GM12874 (cell line): ENCODE measurements at regions not wholly inside any gene's neighbourhood (a gene's known extent, or its start where the extent isn't known, plus 50 kb on each side); places are given as distances from the start of the nearest gene placed in this dataset.

Source experiments
- TF ChIP-seq, protein P1 (sequence below): IDR thresholded peaks from 2 replicates; pipeline ENCODE4 v1.5.1; 2011; ENCODE audit warnings: low read depth, mild to moderate bottlenecking, control low read depth, low read length, moderate library complexity; ENCODE audit not compliant: insufficient read depth

DNA sequence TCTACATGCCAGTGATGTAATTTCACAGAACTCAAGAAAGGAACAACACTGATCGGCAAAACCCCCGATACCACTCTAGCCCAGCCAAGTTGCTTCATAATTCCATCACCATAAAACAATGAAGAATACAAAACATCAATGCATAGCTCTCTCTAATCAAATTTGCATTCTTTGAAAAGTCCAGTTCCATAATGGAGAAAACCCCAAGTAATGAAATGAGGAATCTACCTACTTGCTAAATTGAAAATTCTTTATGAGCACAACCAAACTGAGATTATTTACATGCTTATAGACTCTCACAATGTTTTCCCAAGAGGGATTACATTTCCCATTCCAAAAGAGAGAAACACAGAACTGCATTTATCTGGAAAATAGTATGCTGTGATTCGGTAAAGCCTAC, 186.5 kb downstream of the NR4A2 start:
- TF ChIP-seq, protein P1, sequence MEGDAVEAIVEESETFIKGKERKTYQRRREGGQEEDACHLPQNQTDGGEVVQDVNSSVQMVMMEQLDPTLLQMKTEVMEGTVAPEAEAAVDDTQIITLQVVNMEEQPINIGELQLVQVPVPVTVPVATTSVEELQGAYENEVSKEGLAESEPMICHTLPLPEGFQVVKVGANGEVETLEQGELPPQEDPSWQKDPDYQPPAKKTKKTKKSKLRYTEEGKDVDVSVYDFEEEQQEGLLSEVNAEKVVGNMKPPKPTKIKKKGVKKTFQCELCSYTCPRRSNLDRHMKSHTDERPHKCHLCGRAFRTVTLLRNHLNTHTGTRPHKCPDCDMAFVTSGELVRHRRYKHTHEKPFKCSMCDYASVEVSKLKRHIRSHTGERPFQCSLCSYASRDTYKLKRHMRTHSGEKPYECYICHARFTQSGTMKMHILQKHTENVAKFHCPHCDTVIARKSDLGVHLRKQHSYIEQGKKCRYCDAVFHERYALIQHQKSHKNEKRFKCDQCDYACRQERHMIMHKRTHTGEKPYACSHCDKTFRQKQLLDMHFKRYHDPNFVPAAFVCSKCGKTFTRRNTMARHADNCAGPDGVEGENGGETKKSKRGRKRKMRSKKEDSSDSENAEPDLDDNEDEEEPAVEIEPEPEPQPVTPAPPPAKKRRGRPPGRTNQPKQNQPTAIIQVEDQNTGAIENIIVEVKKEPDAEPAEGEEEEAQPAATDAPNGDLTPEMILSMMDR = no peak

DNA sequence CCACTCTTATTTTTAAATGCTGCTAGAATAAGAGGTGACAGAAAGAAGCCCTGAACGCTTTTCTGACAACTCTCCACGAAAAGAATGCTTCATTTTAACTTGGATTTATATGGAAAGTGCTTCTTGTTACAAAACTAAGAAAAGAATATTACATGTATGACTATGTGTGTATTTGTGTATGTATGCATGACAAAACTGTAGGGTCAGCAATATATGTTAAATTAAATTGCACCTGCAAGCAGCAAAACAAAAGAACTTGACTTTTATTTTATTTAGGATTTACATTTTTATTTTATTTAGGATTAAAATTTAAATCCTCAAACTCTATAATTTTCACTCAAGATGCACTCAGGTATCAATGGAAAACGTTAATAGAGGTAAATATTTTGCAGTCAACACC, 187.1 kb downstream of the NR4A2 start:
- TF ChIP-seq, protein P1 = no peak

DNA sequence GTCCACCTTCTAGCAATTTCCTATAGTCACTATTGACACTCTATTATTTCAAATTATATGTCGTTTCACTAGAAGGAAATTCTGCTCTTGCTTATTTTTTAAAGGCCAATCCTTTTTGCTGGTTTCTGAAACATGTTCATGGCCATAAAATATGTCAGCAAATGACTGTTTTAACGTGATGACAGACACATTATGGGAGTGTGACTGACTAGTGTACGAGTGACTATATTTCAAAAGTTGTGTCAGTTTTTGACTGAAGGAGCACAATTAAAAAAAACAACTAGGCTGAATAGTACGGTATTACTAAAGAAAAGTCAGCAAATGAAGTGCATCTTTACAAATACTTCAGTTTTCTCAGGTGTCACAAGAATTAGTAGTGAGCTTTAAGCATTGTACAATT, 196.0 kb downstream of the NR4A2 start:
- TF ChIP-seq, protein P1 = no peak

DNA sequence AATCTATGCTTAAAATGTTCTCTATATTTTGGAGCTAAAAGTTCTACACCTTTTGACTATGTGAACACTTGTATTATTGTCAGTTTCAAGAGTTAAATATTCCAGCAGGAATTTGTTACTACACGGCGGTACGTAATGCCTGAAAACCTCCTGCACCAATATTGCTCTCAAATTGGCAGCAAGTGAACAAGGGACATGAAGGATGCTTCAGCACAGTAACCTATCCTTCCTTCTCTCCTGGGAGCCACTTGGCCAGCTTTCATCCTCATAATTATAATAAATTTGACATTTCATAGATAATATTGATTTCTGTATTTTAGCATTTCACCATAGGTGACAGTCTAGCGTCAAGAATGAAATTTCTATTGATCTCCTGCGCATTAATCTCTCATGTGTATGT, 197.6 kb downstream of the NR4A2 start:
- TF ChIP-seq, protein P1 = no peak

DNA sequence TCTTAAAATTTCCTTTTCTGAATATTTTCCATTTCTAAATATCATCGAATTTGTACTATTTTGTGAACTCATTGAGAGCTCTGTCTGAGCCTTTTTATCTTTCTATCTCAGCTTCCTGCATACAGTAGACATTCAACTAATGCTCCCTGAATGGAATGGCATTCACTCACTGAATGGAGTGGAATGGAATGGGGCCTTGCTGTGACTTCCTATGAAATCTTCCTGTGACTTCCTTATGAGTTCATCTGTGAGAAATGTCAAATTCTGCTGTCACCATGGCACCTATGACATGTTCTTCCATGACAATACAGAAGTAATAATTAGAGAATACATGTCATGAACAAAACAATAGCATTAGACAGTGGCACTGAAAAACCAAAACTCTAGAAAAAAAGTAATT, 199.6 kb downstream of the NR4A2 start:
- TF ChIP-seq, protein P1 = no peak

DNA sequence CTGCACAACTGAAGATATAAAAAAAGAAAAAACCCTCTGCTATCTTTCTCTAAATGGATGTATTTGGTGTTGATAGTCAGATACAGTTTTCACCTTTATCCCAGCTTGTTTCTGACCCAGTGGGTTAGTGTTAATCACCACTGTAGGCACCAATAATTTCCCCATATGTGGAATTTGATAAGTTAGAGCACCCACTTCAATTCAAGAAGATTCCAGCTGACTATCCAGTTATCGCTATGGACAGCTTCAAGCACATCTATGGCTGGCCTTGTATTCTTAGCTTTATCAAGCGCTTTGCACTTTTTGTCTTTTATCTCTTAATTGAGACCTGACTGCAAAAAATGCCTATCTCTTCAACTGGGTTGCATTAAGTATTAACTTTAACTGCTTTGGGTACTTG, 200.4 kb downstream of the NR4A2 start:
- TF ChIP-seq, protein P1 = no peak

DNA sequence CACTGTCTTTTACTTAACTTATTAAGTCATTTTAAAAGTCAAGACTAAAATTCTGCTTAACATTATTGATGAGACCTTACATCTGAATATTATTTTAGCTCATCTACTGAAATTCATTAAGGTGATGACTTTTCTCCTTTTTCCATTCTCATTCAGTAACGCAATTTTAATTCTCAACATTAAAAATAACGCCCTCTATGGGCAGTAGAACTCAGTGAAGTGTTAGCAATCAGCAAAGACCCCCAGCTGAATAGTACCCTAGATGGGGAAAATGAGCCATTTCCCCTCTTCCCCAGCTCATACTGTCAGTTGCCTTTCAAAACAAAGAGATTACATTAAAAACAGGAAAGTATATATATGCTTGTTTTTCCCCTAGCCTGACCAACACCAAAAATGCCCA, 203.3 kb downstream of the NR4A2 start:
- TF ChIP-seq, protein P1 = no peak

DNA sequence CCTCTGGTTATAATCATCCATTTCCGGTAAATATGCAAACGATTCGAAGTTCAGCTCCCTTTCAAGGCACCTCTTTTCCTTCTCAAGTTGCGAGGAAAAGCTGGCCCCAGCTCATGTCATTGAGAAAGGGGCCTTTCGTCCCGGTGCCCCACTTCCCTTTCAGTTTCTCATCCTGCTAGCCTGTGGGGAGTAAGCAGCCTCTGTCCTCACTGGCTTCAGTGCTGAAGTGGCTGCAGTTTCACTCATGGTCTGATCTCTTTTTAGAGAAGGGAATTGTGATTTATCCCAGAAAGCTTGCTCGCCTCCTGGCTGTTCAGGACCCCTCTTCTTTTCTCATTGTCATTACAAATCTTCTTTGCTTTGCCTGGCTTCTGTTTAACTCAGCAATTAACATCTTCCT, 207.5 kb downstream of the NR4A2 start:
- TF ChIP-seq, protein P1 = no peak
